Nucleus accumbens (tissue), 56 donors: ENCODE measurements at regions not wholly inside any gene's neighbourhood (a gene's known extent, or its start where the extent isn't known, plus 50 kb on each side); places are given as distances from the start of the nearest gene placed in this dataset.

Experiments used
- DNase-seq, 56 donors: peaks; one replicate each; lab custom pipeline; 2025; lab: John Stamatoyannopoulos, UW

- DNase-seq: no peak
Observed at GRCh38 chr6:167532410-167533288, 207.8 kb downstream of the TTLL2 start.

GRCh38 chr6:167533851-167534250, 209.0 kb downstream of the TTLL2 start:
- DNase-seq: no peak

GRCh38 chr6:167537816-167538215, 212.9 kb downstream of the TTLL2 start:
- no peak for DNase-seq

GRCh38 chr6:167538746-167539145, 213.9 kb downstream of the TTLL2 start:
- no peak for DNase-seq

GRCh38 chr6:167540796-167541195, 215.9 kb downstream of the TTLL2 start:
- no peak for DNase-seq

GRCh38 chr6:167541544-167541943, 216.7 kb downstream of the TTLL2 start:
- DNase-seq: no peak

GRCh38 chr6:167543602-167544497, 219.0 kb downstream of the TTLL2 start:
- DNase-seq: no peak

GRCh38 chr6:167546611-167547327, 221.9 kb downstream of the TTLL2 start:
- no peak for DNase-seq

- DNase-seq: no peak
Observed at GRCh38 chr6:167547328-167547692, 222.4 kb downstream of the TTLL2 start.

GRCh38 chr6:167547751-167548150, 222.9 kb downstream of the TTLL2 start:
- no peak for DNase-seq

- no peak for DNase-seq
Observed at GRCh38 chr6:167548451-167548850, 223.6 kb downstream of the TTLL2 start.

GRCh38 chr6:167549213-167549612, 224.3 kb downstream of the TTLL2 start:
- peak in 22 of 56 donors; percentile 12 to 61 (median 31) for DNase-seq

GRCh38 chr6:167550941-167551627, 226.2 kb downstream of the TTLL2 start:
- DNase-seq: peak in 49 of 56 donors; percentile 25 to 88 (median 62)

GRCh38 chr6:167551628-167552257, 226.9 kb downstream of the TTLL2 start:
- DNase-seq: no peak

- DNase-seq: no peak
Observed at GRCh38 chr6:167552258-167552630, 227.4 kb downstream of the TTLL2 start.

- DNase-seq: no peak
Observed at GRCh38 chr6:167552961-167553735, 228.3 kb downstream of the TTLL2 start.

GRCh38 chr6:167553736-167554119, 228.8 kb downstream of the TTLL2 start:
- DNase-seq: no peak

GRCh38 chr6:167554854-167555253, 230.0 kb downstream of the TTLL2 start:
- DNase-seq: no peak

GRCh38 chr6:167555836-167556235, 230.9 kb downstream of the TTLL2 start:
- no peak for DNase-seq
